H1 (cell line): ENCODE measurements at regions not wholly inside any gene's neighbourhood (a gene's known extent, or its start where the extent isn't known, plus 50 kb on each side); places are given as distances from the start of the nearest gene placed in this dataset.

Experiments
- CTCF ChIA-PET: fragments of 300-600 bp; sonication (Branson Sonifier 250); formaldehyde crosslinking; loops from one replicate; lab custom pipeline; 2021; ENCODE audit not compliant: partially characterized antibody; lab: Charles Lee
- POLR2A ChIA-PET: fragments of 300-600 bp; sonication (Branson Sonifier 250); formaldehyde crosslinking; loops from one replicate; lab custom pipeline; 2021; ENCODE audit warnings: inconsistent platforms; ENCODE audit not compliant: partially characterized antibody; lab: Charles Lee
- DNase-seq, 2 experiments: peaks; one replicate each; pipeline versions ENCODE4 v3.0.0 to v3.0.0-alpha.2; 2010 to 2022; ENCODE audit warnings: low spot score in 2 of 2, low read depth in 1 of 2, mixed read lengths in 1 of 2
- FAIRE-seq: peaks from 2 replicates; lab custom pipeline; 2011; peaks lifted over from hg19 to GRCh38; lab: Jason Lieb, UNC
- H2AFZ ChIP-seq: 2 replicates; pipeline ENCODE4 v1.8.1; 2012; ENCODE audit warnings: low read length, inconsistent platforms
- H2AK5ac ChIP-seq: 2 replicates; pipeline ENCODE4 v1.6.1; 2013; ENCODE audit warnings: low read depth, low read length
- H2BK120ac ChIP-seq: replicated peaks from 2 replicates; pipeline ENCODE3; 2013; ENCODE audit warnings: low read depth, low read length, inconsistent platforms
- H2BK12ac ChIP-seq: 2 replicates; pipeline ENCODE4 v1.6.1; 2013; ENCODE audit warnings: low read depth, low read length
- H2BK15ac ChIP-seq: 2 replicates; pipeline ENCODE4 v1.6.1; 2013; ENCODE audit warnings: low read length
- H2BK20ac ChIP-seq: 2 replicates; pipeline ENCODE4 v1.6.1; 2013; ENCODE audit warnings: low read length
- H2BK5ac ChIP-seq: 2 replicates; pipeline ENCODE4 v1.6.1; 2013; ENCODE audit warnings: low read depth, low read length
- H3K14ac ChIP-seq: 2 replicates; pipeline ENCODE4 v1.6.1; 2013; ENCODE audit warnings: inconsistent platforms; ENCODE audit not compliant: insufficient read length
- H3K18ac ChIP-seq: 2 replicates; pipeline ENCODE4 v1.6.1; 2013; ENCODE audit warnings: low read length; ENCODE audit errors: extremely low read depth
- H3K23ac ChIP-seq: 2 replicates; pipeline ENCODE4 v1.6.1; 2013; ENCODE audit warnings: inconsistent platforms; ENCODE audit not compliant: insufficient read length
- H3K23me2 ChIP-seq: 2 replicates; pipeline ENCODE4 v1.6.1; 2013; ENCODE audit warnings: low read depth, low read length
- H3K27ac ChIP-seq: 2 replicates; pipeline ENCODE4 v1.6.1; 2011; ENCODE audit warnings: low read depth, low read length, inconsistent platforms
- H3K27me3 ChIP-seq, 4 experiments: replicated peaks in 1 of 4; 1 replicate in 1 of 4; 2 replicates in 3 of 4; pipeline versions ENCODE4 v1.6.1 to v1.8.1; 2011 to 2013; ENCODE audit warnings: low read length in 3 of 4, mild to moderate bottlenecking in 3 of 4, inconsistent platforms in 2 of 4, mixed read lengths in 2 of 4, moderate library complexity in 1 of 4; ENCODE audit not compliant: control insufficient read depth in 3 of 4, insufficient read depth in 3 of 4; ENCODE audit errors: extremely low read depth in 1 of 4
- H3K36me3 ChIP-seq, 4 experiments: 2 replicates each; pipeline versions ENCODE4 v1.6.1 to v1.8.1; 2011 to 2013; ENCODE audit warnings: mild to moderate bottlenecking in 4 of 4, low read length in 3 of 4, moderate library complexity in 2 of 4, control low read depth in 1 of 4, inconsistent platforms in 1 of 4; ENCODE audit not compliant: insufficient read depth in 4 of 4, control insufficient read depth in 2 of 4
- H3K4ac ChIP-seq: replicated peaks from 2 replicates; pipeline ENCODE3; 2013; ENCODE audit warnings: low read length, low read depth, mixed read lengths, inconsistent platforms; ENCODE audit not compliant: insufficient read length
- H3K4me1 ChIP-seq, 4 experiments: replicated peaks in 1 of 4; 1 replicate in 1 of 4; 2 replicates in 3 of 4; pipeline versions ENCODE4 v1.6.1 to v1.8.1; 2011 to 2013; ENCODE audit warnings: low read length in 3 of 4, inconsistent platforms in 2 of 4, mixed read lengths in 1 of 4; ENCODE audit not compliant: insufficient read depth in 4 of 4, control insufficient read depth in 3 of 4
- H3K4me2 ChIP-seq, 2 experiments: 2 replicates each; pipeline versions ENCODE4 v1.6.1 to v1.8.1; 2011 to 2013; ENCODE audit warnings: low read depth in 2 of 2, low read length in 2 of 2, control low read depth in 1 of 2, inconsistent platforms in 1 of 2, mild to moderate bottlenecking in 1 of 2; ENCODE audit not compliant: insufficient read depth in 1 of 2
- H3K4me3 ChIP-seq, 4 experiments: fragments of 200-600, 300-600 bp in 1 of 4; sonication (generic), shearing (Covaris generic), sonication (Bioruptor Twin) in 1 of 4; 2 replicates each; pipeline versions ENCODE4 v1.5.1 to v1.8.1; 2011 to 2016; ENCODE audit warnings: low read length in 4 of 4, low read depth in 3 of 4, control low read depth in 2 of 4, inconsistent platforms in 2 of 4, mild to moderate bottlenecking in 2 of 4, mixed read lengths in 1 of 4, moderate library complexity in 1 of 4; ENCODE audit not compliant: insufficient read depth in 2 of 4; ENCODE audit errors: extremely low read depth in 1 of 4
- H3K56ac ChIP-seq: replicated peaks from 2 replicates; pipeline ENCODE3; 2013; ENCODE audit warnings: low read depth, mild to moderate bottlenecking, mixed read lengths, low read length, inconsistent platforms; ENCODE audit not compliant: insufficient read length
- H3K79me1 ChIP-seq: 2 replicates; pipeline ENCODE4 v1.6.1; 2013; ENCODE audit warnings: low read depth, low read length, control low read depth
- H3K79me2 ChIP-seq, 2 experiments: 2 replicates each; pipeline versions ENCODE4 v1.6.1 to v1.8.1; 2012 to 2013; ENCODE audit warnings: low read length in 2 of 2, mild to moderate bottlenecking in 2 of 2, inconsistent platforms in 1 of 2; ENCODE audit not compliant: insufficient read depth in 2 of 2, control insufficient read depth in 1 of 2
- H3K9ac ChIP-seq, 4 experiments: replicated peaks in 1 of 4; 1 replicate in 1 of 4; 2 replicates in 3 of 4; pipeline versions ENCODE4 v1.6.1 to v1.8.1; 2011 to 2013; ENCODE audit warnings: low read depth in 3 of 4, low read length in 3 of 4, control low read depth in 2 of 4, mild to moderate bottlenecking in 2 of 4, moderate library complexity in 2 of 4, inconsistent platforms in 1 of 4; ENCODE audit errors: extremely low read depth in 1 of 4
- H3K9me3 ChIP-seq, 2 experiments: 2 replicates each; pipeline versions ENCODE4 v1.6.1 to v1.8.1; 2012 to 2013; ENCODE audit warnings: mild to moderate bottlenecking in 2 of 2, moderate library complexity in 2 of 2, control low read depth in 1 of 2, inconsistent platforms in 1 of 2, low read depth in 1 of 2, low read length in 1 of 2, mixed read lengths in 1 of 2; ENCODE audit not compliant: insufficient read depth in 2 of 2
- H4K20me1 ChIP-seq, 2 experiments: replicated peaks in 1 of 2; 2 replicates each; pipeline versions ENCODE3 to v1.8.1; 2011 to 2013; ENCODE audit warnings: inconsistent platforms in 2 of 2, low read length in 2 of 2, mild to moderate bottlenecking in 1 of 2; ENCODE audit not compliant: insufficient read depth in 2 of 2, control insufficient read depth in 1 of 2
- H4K5ac ChIP-seq: 2 replicates; pipeline ENCODE4 v1.6.1; 2013; ENCODE audit warnings: low read length, low read depth, mixed read lengths, inconsistent platforms; ENCODE audit not compliant: insufficient read length
- H4K8ac ChIP-seq: 2 replicates; pipeline ENCODE4 v1.8.0; 2013; ENCODE audit warnings: mild to moderate bottlenecking, moderate library complexity, low read length, inconsistent platforms; ENCODE audit not compliant: insufficient read depth; ENCODE audit errors: extremely low read depth
- H4K91ac ChIP-seq: replicated peaks from 2 replicates; pipeline ENCODE3; 2013; ENCODE audit warnings: low read length, mixed read lengths, inconsistent platforms; ENCODE audit not compliant: insufficient read length
- CTBP2 ChIP-seq: IDR thresholded peaks from 2 replicates; pipeline ENCODE4 v1.7.0; 2011; ENCODE audit warnings: borderline replicate concordance, mild to moderate bottlenecking, moderate library complexity, mixed read lengths, low read length; ENCODE audit not compliant: insufficient read depth, insufficient read length
- RNF2 ChIP-seq: fragments of 200-900, 300-1000 bp; sonication (generic); IDR thresholded peaks from 2 replicates; pipeline ENCODE4 v1.7.1; 2016; ENCODE audit warnings: borderline replicate concordance, low read depth, mild to moderate bottlenecking, antibody characterized with exemption, low read length; ENCODE audit not compliant: poor library complexity, severe bottlenecking; ENCODE audit errors: missing control alignments
- SP1 ChIP-seq: IDR thresholded peaks from 2 replicates; pipeline ENCODE4 v1.6.1; 2011; ENCODE audit warnings: low read depth, low read length
- WGBS, 2 experiments: shearing (Covaris generic) in 1 of 2; methylation state at CpG; one replicate each; pipeline versions ENCODE4 v1.1.6 to v1.1.7; 2013 to 2015; ENCODE audit warnings: low lambda C conversion rate in 2 of 2, mixed read lengths in 2 of 2, inconsistent platforms in 1 of 2, low coverage in 1 of 2, missing lambda C conversion rate in 1 of 2; ENCODE audit not compliant: insufficient replicate concordance in 2 of 2, insufficient coverage in 1 of 2, insufficient read length in 1 of 2; ENCODE audit errors: extremely low coverage in 1 of 2, missing lambda C conversion rate in 1 of 2; 5-methylcytosine and 5-hydroxymethylcytosine counted together
- TF ChIP-seq, protein P1 (sequence below): IDR thresholded peaks from 2 replicates; pipeline ENCODE4 v1.6.1; 2012; ENCODE audit warnings: low read length, inconsistent platforms

DNA sequence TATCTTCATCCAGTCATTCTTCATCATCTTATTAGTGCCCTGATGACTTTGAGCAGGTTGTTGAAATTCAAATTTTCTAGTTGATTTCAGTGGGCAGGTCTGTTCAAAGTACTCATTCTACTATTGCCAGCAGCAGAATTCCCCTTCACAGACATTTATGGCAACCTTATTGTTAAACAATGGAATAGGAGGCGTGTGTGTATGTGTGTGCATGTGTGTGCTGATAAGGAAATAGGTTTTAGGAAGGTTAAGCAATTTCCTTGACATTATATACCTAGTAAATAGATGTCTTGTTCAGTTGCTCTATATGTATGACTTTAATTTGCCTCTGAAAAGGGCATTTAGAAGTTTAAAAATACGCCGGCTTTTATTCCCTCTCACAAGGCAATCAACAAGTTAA lies 601.4 kb upstream of the CA10 start:
- Histone ChIP-seq H3K18ac (no peak overlapping the region), H3K27me3 (no peaks in the 10 kb centered on the region), H3K4me1 (no peaks in the 10 kb centered on the region), H4K91ac (no peak overlapping the region), H2AFZ (no peak overlapping the region), H3K79me2 (no peaks in the 10 kb centered on the region), H3K9me3 (no peaks in the 10 kb centered on the region), H3K9ac (no peak overlapping the region), H2BK20ac (no peak overlapping the region), H4K8ac (no peak overlapping the region), H3K4ac (no peak overlapping the region), H4K20me1 (no peaks in the 10 kb centered on the region), H3K79me1 (no peaks in the 10 kb centered on the region), H3K56ac (no peak overlapping the region), H2BK120ac (no peak overlapping the region), H2BK12ac (no peak overlapping the region), H3K14ac (no peak overlapping the region), H3K27ac (no peak overlapping the region), H3K23ac (no peak overlapping the region), H3K36me3 (no peaks in the 10 kb centered on the region), H3K23me2 (no peaks in the 10 kb centered on the region), H2BK15ac (no peak overlapping the region), H2AK5ac (no peak overlapping the region), H3K4me3 (no peak overlapping the region), H2BK5ac (no peak overlapping the region), H3K4me2 (no peak overlapping the region), H4K5ac (no peak overlapping the region)
- FAIRE-seq (no peak), DNase-seq (no peak)
- CTCF ChIA-PET, result no interaction called here
- POLR2A ChIA-PET, result no interaction called here
- 89% methylated on average over 3 of the region's 3 CpGs; no CpG with 5 or more reads in 1 of the 2 experiments for WGBS, 2 experiments
- TF ChIP-seq, protein P1, sequence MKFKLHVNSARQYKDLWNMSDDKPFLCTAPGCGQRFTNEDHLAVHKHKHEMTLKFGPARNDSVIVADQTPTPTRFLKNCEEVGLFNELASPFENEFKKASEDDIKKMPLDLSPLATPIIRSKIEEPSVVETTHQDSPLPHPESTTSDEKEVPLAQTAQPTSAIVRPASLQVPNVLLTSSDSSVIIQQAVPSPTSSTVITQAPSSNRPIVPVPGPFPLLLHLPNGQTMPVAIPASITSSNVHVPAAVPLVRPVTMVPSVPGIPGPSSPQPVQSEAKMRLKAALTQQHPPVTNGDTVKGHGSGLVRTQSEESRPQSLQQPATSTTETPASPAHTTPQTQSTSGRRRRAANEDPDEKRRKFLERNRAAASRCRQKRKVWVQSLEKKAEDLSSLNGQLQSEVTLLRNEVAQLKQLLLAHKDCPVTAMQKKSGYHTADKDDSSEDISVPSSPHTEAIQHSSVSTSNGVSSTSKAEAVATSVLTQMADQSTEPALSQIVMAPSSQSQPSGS, result no peak
- TF ChIP-seq CTBP2, result no peak
- no peak for TF ChIP-seq SP1
- TF ChIP-seq RNF2, result no peak
